HepG2 (cell line): ENCODE measurements at regions not wholly inside any gene's neighbourhood (a gene's known extent, or its start where the extent isn't known, plus 50 kb on each side); places are given as distances from the start of the nearest gene placed in this dataset.

ENCODE experiments used
- ETS1 ChIP-seq: sonication (generic); formaldehyde crosslinking; IDR thresholded peaks from 2 replicates; pipeline ENCODE4 v1.4.0; 2020; ENCODE audit warnings: missing genetic modification reagents
- HCFC1 ChIP-seq: fragments of 150-350 bp; IDR thresholded peaks from 2 replicates; pipeline ENCODE4 v1.6.1; 2014; ENCODE audit warnings: low read depth, low read length
- PHF8 ChIP-seq: sonication (generic); formaldehyde crosslinking; IDR thresholded peaks from 2 replicates; pipeline ENCODE4 v1.5.0; 2020; ENCODE audit warnings: missing genetic modification reagents
- SRSF1 ChIP-seq: fragments of 200-400 bp; formaldehyde crosslinking; optimal IDR thresholded peaks from 2 replicates; pipeline ENCODE3; 2017; ENCODE audit warnings: mild to moderate bottlenecking, low read depth, low read length, moderate library complexity
- ZNF407 ChIP-seq: sonication (generic); formaldehyde crosslinking; IDR thresholded peaks from one replicate; pipeline ENCODE4 v1.5.1; 2020; ENCODE audit warnings: mild to moderate bottlenecking, missing genetic modification reagents; ENCODE audit errors: not compliant biosample characterization

- TF ChIP-seq ZNF407 (no peak), HCFC1 (no peak), PHF8 (CRISPR knock-in tag) (no peak), SRSF1 (no peak), ETS1 (CRISPR knock-in tag) (no peak)
Observed at GRCh38 chr16:86894925-86895324, 316.6 kb downstream of the FOXL1 start (continued).
